GM18951 (cell line): ENCODE measurements at regions not wholly inside any gene's neighbourhood (a gene's known extent, or its start where the extent isn't known, plus 50 kb on each side); places are given as distances from the start of the nearest gene placed in this dataset.

Experiments
- POLR2A ChIP-seq: IDR thresholded peaks from 4 replicates; pipeline ENCODE4 v1.6.1; 2011; ENCODE audit warnings: mild to moderate bottlenecking; ENCODE audit not compliant: insufficient read length, insufficient read depth; ENCODE audit errors: extremely low read depth
- in situ Hi-C: fragments of 300-500 bp; cut with MboI; formaldehyde crosslinking; loops from one replicate; pipeline ENCODE4 v1.12.0; 2022; ENCODE audit warnings: low sequenced_read_pairs, mixed read lengths, inconsistent platforms; ENCODE audit not compliant: unreplicated experiment

- no peak for TF ChIP-seq POLR2A
- in situ Hi-C loops = no loop called here
Observed at GRCh38 chr16:85384833-85385462, 228.2 kb upstream of the GSE1 start.

- TF ChIP-seq POLR2A = no peak
- in situ Hi-C loops = no loop called here
Observed at GRCh38 chr16:85385463-85386331, 227.4 kb upstream of the GSE1 start.

- in situ Hi-C loops = no loop called here
- TF ChIP-seq POLR2A = no peak
Observed at GRCh38 chr16:85386467-85387170, 226.5 kb upstream of the GSE1 start.

- no peak for TF ChIP-seq POLR2A
- in situ Hi-C loops = no loop called here
Observed at GRCh38 chr16:85387171-85387507, 226.0 kb upstream of the GSE1 start.

- TF ChIP-seq POLR2A = no peak
- in situ Hi-C loops = no loop called here
Observed at GRCh38 chr16:85387731-85388295, 225.3 kb upstream of the GSE1 start.

GRCh38 chr16:85389679-85390470 is 223.2 kb upstream of the GSE1 start:
- TF ChIP-seq POLR2A = no peak
- in situ Hi-C loops = no loop called here

GRCh38 chr16:85390511-85391174 is 222.5 kb upstream of the GSE1 start:
- in situ Hi-C loops = no loop called here
- no peak for TF ChIP-seq POLR2A

- in situ Hi-C loops = no loop called here
- TF ChIP-seq POLR2A = no peak
Observed at GRCh38 chr16:85391175-85391707, 221.9 kb upstream of the GSE1 start.

GRCh38 chr16:85391769-85392583 is 221.1 kb upstream of the GSE1 start:
- TF ChIP-seq POLR2A = no peak
- in situ Hi-C loops = no loop called here

- in situ Hi-C loops = no loop called here
- no peak for TF ChIP-seq POLR2A
Observed at GRCh38 chr16:85392756-85393673, 220.1 kb upstream of the GSE1 start.
